Muscle layer of duodenum (tissue), 2 donors: ENCODE measurements at regions not wholly inside any gene's neighbourhood (a gene's known extent, or its start where the extent isn't known, plus 50 kb on each side); places are given as distances from the start of the nearest gene placed in this dataset.

Experiments
- H3K27ac ChIP-seq: one replicate; pipeline ENCODE4 v1.7.0; 2013; ENCODE audit warnings: mild to moderate bottlenecking, low read length
- H3K27me3 ChIP-seq: one replicate; pipeline ENCODE4 v1.7.0; 2013; ENCODE audit warnings: low read depth, mild to moderate bottlenecking, control low read depth, low read length
- H3K36me3 ChIP-seq, 2 donors: one replicate each; pipeline ENCODE4 v1.7.0; 2013; ENCODE audit warnings: low read length in 2 of 2, control low read depth in 1 of 2, mild to moderate bottlenecking in 1 of 2; ENCODE audit not compliant: insufficient read depth in 2 of 2, control insufficient read depth in 1 of 2
- H3K4me1 ChIP-seq, 2 donors: one replicate each; pipeline ENCODE4 v1.7.0; 2013; ENCODE audit warnings: low read length in 2 of 2, mild to moderate bottlenecking in 2 of 2, control low read depth in 1 of 2, moderate library complexity in 1 of 2; ENCODE audit not compliant: insufficient read depth in 2 of 2, control insufficient read depth in 1 of 2
- H3K4me3 ChIP-seq, 2 donors: one replicate each; pipeline ENCODE4 v1.7.0; 2013; ENCODE audit warnings: low read length in 2 of 2, low read depth in 1 of 2, mild to moderate bottlenecking in 1 of 2
- H3K9me3 ChIP-seq, 2 donors: one replicate each; pipeline ENCODE4 v1.7.0; 2013; ENCODE audit warnings: low read length in 2 of 2, control low read depth in 1 of 2, mild to moderate bottlenecking in 1 of 2; ENCODE audit not compliant: control insufficient read depth in 1 of 2
- donor health status: healthy.

- Histone ChIP-seq H3K27me3 (no peaks in the 10 kb centered on the region), H3K36me3 (no peaks in the 10 kb centered on the region), H3K4me1 (no peaks in the 10 kb centered on the region), H3K9me3 (no peaks in the 10 kb centered on the region), H3K4me3 (no peak overlapping the region), H3K27ac (no peak overlapping the region)
Measured at GRCh38 chr6:106918115-106918514, 56.4 kb downstream of the CD24 start.

- Histone ChIP-seq H3K9me3 (no peaks in the 10 kb centered on the region), H3K27ac (no peak overlapping the region), H3K4me1 (no peaks in the 10 kb centered on the region), H3K4me3 (no peak overlapping the region), H3K36me3 (no peaks in the 10 kb centered on the region), H3K27me3 (no peaks in the 10 kb centered on the region)
Measured at GRCh38 chr6:106916891-106917290, 57.6 kb downstream of the CD24 start.

GRCh38 chr6:106913676-106914280 lies 60.8 kb downstream of the CD24 start:
- Histone ChIP-seq H3K4me1 (no peaks in the 10 kb centered on the region), H3K27me3 (no peaks in the 10 kb centered on the region), H3K4me3 (no peak overlapping the region), H3K9me3 (no peaks in the 10 kb centered on the region), H3K27ac (no peak overlapping the region), H3K36me3 (no peaks in the 10 kb centered on the region)

GRCh38 chr6:106913111-106913510 lies 61.4 kb downstream of the CD24 start:
- no peaks in the 10 kb centered on the region for H3K36me3 ChIP-seq
- no peak overlapping the region for H3K27ac ChIP-seq
- H3K4me1 ChIP-seq = no peaks in the 10 kb centered on the region
- no peaks in the 10 kb centered on the region for H3K9me3 ChIP-seq
- no peaks in the 10 kb centered on the region for H3K27me3 ChIP-seq
- no peak overlapping the region for H3K4me3 ChIP-seq

GRCh38 chr6:106912091-106912490 lies 62.4 kb downstream of the CD24 start:
- H3K4me3 ChIP-seq = no peak overlapping the region
- no peaks in the 10 kb centered on the region for H3K27me3 ChIP-seq
- no peaks in the 10 kb centered on the region for H3K9me3 ChIP-seq
- no peak overlapping the region for H3K27ac ChIP-seq
- H3K4me1 ChIP-seq = no peaks in the 10 kb centered on the region
- H3K36me3 ChIP-seq = no peaks in the 10 kb centered on the region

GRCh38 chr6:106910999-106911949 lies 63.3 kb downstream of the CD24 start:
- Histone ChIP-seq H3K27me3 (no peaks in the 10 kb centered on the region), H3K9me3 (no peaks in the 10 kb centered on the region), H3K27ac (no peak overlapping the region), H3K36me3 (no peaks in the 10 kb centered on the region), H3K4me3 (no peak overlapping the region), H3K4me1 (no peaks in the 10 kb centered on the region)

- H3K27me3 ChIP-seq = no peaks in the 10 kb centered on the region
- no peaks in the 10 kb centered on the region for H3K36me3 ChIP-seq
- no peak overlapping the region for H3K27ac ChIP-seq
- no peaks in the 10 kb centered on the region for H3K9me3 ChIP-seq
- no peaks in the 10 kb centered on the region for H3K4me1 ChIP-seq
- H3K4me3 ChIP-seq = no peak overlapping the region
Measured at GRCh38 chr6:106908386-106908840, 66.1 kb downstream of the CD24 start.

- H3K36me3 ChIP-seq = no peaks in the 10 kb centered on the region
- H3K4me3 ChIP-seq = no peak overlapping the region
- H3K27ac ChIP-seq = no peak overlapping the region
- H3K27me3 ChIP-seq = no peaks in the 10 kb centered on the region
- no peaks in the 10 kb centered on the region for H3K9me3 ChIP-seq
- H3K4me1 ChIP-seq = no peaks in the 10 kb centered on the region
Measured at GRCh38 chr6:106907754-106908153, 66.8 kb downstream of the CD24 start.

GRCh38 chr6:106906232-106906631 lies 68.3 kb downstream of the CD24 start:
- no peaks in the 10 kb centered on the region for H3K27me3 ChIP-seq
- peaks cover 0 to 11% of the 10 kb centered on the region in 2 donors for H3K9me3 ChIP-seq
- H3K36me3 ChIP-seq = no peaks in the 10 kb centered on the region
- no peaks in the 10 kb centered on the region for H3K4me1 ChIP-seq
- no peak overlapping the region for H3K27ac ChIP-seq
- no peak overlapping the region for H3K4me3 ChIP-seq

- peaks cover 0 to 19% of the 10 kb centered on the region in 2 donors for H3K9me3 ChIP-seq
- no peaks in the 10 kb centered on the region for H3K27me3 ChIP-seq
- H3K4me1 ChIP-seq = no peaks in the 10 kb centered on the region
- no peak overlapping the region for H3K4me3 ChIP-seq
- H3K36me3 ChIP-seq = no peaks in the 10 kb centered on the region
- no peak overlapping the region for H3K27ac ChIP-seq
Measured at GRCh38 chr6:106903299-106903698, 71.2 kb downstream of the CD24 start.

- Histone ChIP-seq H3K9me3 (peaks cover 0 to 19% of the 10 kb centered on the region in 2 donors), H3K27me3 (no peaks in the 10 kb centered on the region), H3K36me3 (no peaks in the 10 kb centered on the region), H3K4me1 (no peaks in the 10 kb centered on the region), H3K4me3 (no peak overlapping the region), H3K27ac (no peak overlapping the region)
Measured at GRCh38 chr6:106901062-106901461, 73.5 kb downstream of the CD24 start.
